Esophagus squamous epithelium (tissue), 4 donors: ENCODE measurements at regions not wholly inside any gene's neighbourhood (a gene's known extent, or its start where the extent isn't known, plus 50 kb on each side); places are given as distances from the start of the nearest gene placed in this dataset.

Source experiments
- CTCF ChIP-seq, 6 experiments: fragments of 450-650 bp in 4 of 6; fragments of 200-600 bp in 2 of 6; sonication (generic) in 2 of 6; IDR thresholded peaks; one replicate each; pipeline ENCODE4 v1.5.1; 2016 to 2019; ENCODE audit warnings: antibody characterized with exemption in 6 of 6, mild to moderate bottlenecking in 4 of 6, moderate library complexity in 4 of 6
- POLR2A ChIP-seq, 4 donors: fragments of 450-650 bp; IDR thresholded peaks; one replicate each; pipeline ENCODE4 v1.6.1; 2017; ENCODE audit warnings: antibody characterized with exemption in 4 of 4, mild to moderate bottlenecking in 4 of 4, moderate library complexity in 3 of 4

DNA sequence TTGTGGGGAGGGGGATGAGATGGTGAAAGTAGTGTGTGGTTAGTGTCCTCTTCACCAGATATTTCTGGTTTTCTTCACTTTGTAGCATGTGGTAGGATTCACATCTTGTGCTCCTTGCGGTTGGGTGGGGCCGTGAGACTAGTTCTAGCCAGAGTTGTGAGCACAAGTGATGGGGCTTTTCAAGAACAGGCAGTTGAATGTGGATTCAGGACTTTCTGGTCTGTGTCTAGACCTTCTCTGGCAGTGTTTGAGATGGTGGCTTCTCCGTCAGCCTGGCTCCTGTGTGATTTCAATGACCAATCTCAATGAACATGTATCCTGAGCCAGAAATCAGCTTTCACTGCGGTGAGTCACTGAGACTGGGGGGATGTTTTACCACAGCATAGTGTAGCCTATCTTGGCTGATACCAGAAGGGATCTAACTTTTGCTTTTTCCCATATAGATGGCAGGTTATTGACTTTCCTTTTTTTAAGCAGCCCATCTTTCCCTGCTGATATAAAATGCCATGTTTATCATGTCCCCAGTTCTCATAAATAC lies 82.6 kb downstream of the RPLP1 start:
- TF ChIP-seq CTCF (IDR thresholded peaks at IDR 0.05) = no peak
- no peak for TF ChIP-seq POLR2A (IDR thresholded peaks at IDR 0.05)
